H1 (cell line): ENCODE measurements at regions not wholly inside any gene's neighbourhood (a gene's known extent, or its start where the extent isn't known, plus 50 kb on each side); places are given as distances from the start of the nearest gene placed in this dataset.

Experiments used
- CTCF ChIA-PET: fragments of 300-600 bp; sonication (Branson Sonifier 250); formaldehyde crosslinking; loops from one replicate; lab custom pipeline; 2021; ENCODE audit not compliant: partially characterized antibody; lab: Charles Lee
- POLR2A ChIA-PET: fragments of 300-600 bp; sonication (Branson Sonifier 250); formaldehyde crosslinking; loops from one replicate; lab custom pipeline; 2021; ENCODE audit warnings: inconsistent platforms; ENCODE audit not compliant: partially characterized antibody; lab: Charles Lee
- DNase-seq, 2 experiments: peaks; one replicate each; pipeline versions ENCODE4 v3.0.0 to v3.0.0-alpha.2; 2010 to 2022; ENCODE audit warnings: low spot score in 2 of 2, low read depth in 1 of 2, mixed read lengths in 1 of 2
- FAIRE-seq: peaks from 2 replicates; lab custom pipeline; 2011; peaks lifted over from hg19 to GRCh38; lab: Jason Lieb, UNC
- H2AFZ ChIP-seq: 2 replicates; pipeline ENCODE4 v1.8.1; 2012; ENCODE audit warnings: low read length, inconsistent platforms
- H2AK5ac ChIP-seq: 2 replicates; pipeline ENCODE4 v1.6.1; 2013; ENCODE audit warnings: low read depth, low read length
- H2BK120ac ChIP-seq: replicated peaks from 2 replicates; pipeline ENCODE3; 2013; ENCODE audit warnings: low read depth, low read length, inconsistent platforms
- H2BK12ac ChIP-seq: 2 replicates; pipeline ENCODE4 v1.6.1; 2013; ENCODE audit warnings: low read depth, low read length
- H2BK15ac ChIP-seq: 2 replicates; pipeline ENCODE4 v1.6.1; 2013; ENCODE audit warnings: low read length
- H2BK20ac ChIP-seq: 2 replicates; pipeline ENCODE4 v1.6.1; 2013; ENCODE audit warnings: low read length
- H2BK5ac ChIP-seq: 2 replicates; pipeline ENCODE4 v1.6.1; 2013; ENCODE audit warnings: low read depth, low read length
- H3K14ac ChIP-seq: 2 replicates; pipeline ENCODE4 v1.6.1; 2013; ENCODE audit warnings: inconsistent platforms; ENCODE audit not compliant: insufficient read length
- H3K18ac ChIP-seq: 2 replicates; pipeline ENCODE4 v1.6.1; 2013; ENCODE audit warnings: low read length; ENCODE audit errors: extremely low read depth
- H3K23ac ChIP-seq: 2 replicates; pipeline ENCODE4 v1.6.1; 2013; ENCODE audit warnings: inconsistent platforms; ENCODE audit not compliant: insufficient read length
- H3K23me2 ChIP-seq: 2 replicates; pipeline ENCODE4 v1.6.1; 2013; ENCODE audit warnings: low read depth, low read length
- H3K27ac ChIP-seq: 2 replicates; pipeline ENCODE4 v1.6.1; 2011; ENCODE audit warnings: low read depth, low read length, inconsistent platforms
- H3K27me3 ChIP-seq, 4 experiments: replicated peaks in 1 of 4; 1 replicate in 1 of 4; 2 replicates in 3 of 4; pipeline versions ENCODE4 v1.6.1 to v1.8.1; 2011 to 2013; ENCODE audit warnings: low read length in 3 of 4, mild to moderate bottlenecking in 3 of 4, inconsistent platforms in 2 of 4, mixed read lengths in 2 of 4, moderate library complexity in 1 of 4; ENCODE audit not compliant: control insufficient read depth in 3 of 4, insufficient read depth in 3 of 4; ENCODE audit errors: extremely low read depth in 1 of 4
- H3K36me3 ChIP-seq, 4 experiments: 2 replicates each; pipeline versions ENCODE4 v1.6.1 to v1.8.1; 2011 to 2013; ENCODE audit warnings: mild to moderate bottlenecking in 4 of 4, low read length in 3 of 4, moderate library complexity in 2 of 4, control low read depth in 1 of 4, inconsistent platforms in 1 of 4; ENCODE audit not compliant: insufficient read depth in 4 of 4, control insufficient read depth in 2 of 4
- H3K4ac ChIP-seq: replicated peaks from 2 replicates; pipeline ENCODE3; 2013; ENCODE audit warnings: low read length, low read depth, mixed read lengths, inconsistent platforms; ENCODE audit not compliant: insufficient read length
- H3K4me1 ChIP-seq, 4 experiments: replicated peaks in 1 of 4; 1 replicate in 1 of 4; 2 replicates in 3 of 4; pipeline versions ENCODE4 v1.6.1 to v1.8.1; 2011 to 2013; ENCODE audit warnings: low read length in 3 of 4, inconsistent platforms in 2 of 4, mixed read lengths in 1 of 4; ENCODE audit not compliant: insufficient read depth in 4 of 4, control insufficient read depth in 3 of 4
- H3K4me2 ChIP-seq, 2 experiments: 2 replicates each; pipeline versions ENCODE4 v1.6.1 to v1.8.1; 2011 to 2013; ENCODE audit warnings: low read depth in 2 of 2, low read length in 2 of 2, control low read depth in 1 of 2, inconsistent platforms in 1 of 2, mild to moderate bottlenecking in 1 of 2; ENCODE audit not compliant: insufficient read depth in 1 of 2
- H3K4me3 ChIP-seq, 4 experiments: fragments of 200-600, 300-600 bp in 1 of 4; sonication (generic), shearing (Covaris generic), sonication (Bioruptor Twin) in 1 of 4; 2 replicates each; pipeline versions ENCODE4 v1.5.1 to v1.8.1; 2011 to 2016; ENCODE audit warnings: low read length in 4 of 4, low read depth in 3 of 4, control low read depth in 2 of 4, inconsistent platforms in 2 of 4, mild to moderate bottlenecking in 2 of 4, mixed read lengths in 1 of 4, moderate library complexity in 1 of 4; ENCODE audit not compliant: insufficient read depth in 2 of 4; ENCODE audit errors: extremely low read depth in 1 of 4
- H3K56ac ChIP-seq: replicated peaks from 2 replicates; pipeline ENCODE3; 2013; ENCODE audit warnings: low read depth, mild to moderate bottlenecking, mixed read lengths, low read length, inconsistent platforms; ENCODE audit not compliant: insufficient read length
- H3K79me1 ChIP-seq: 2 replicates; pipeline ENCODE4 v1.6.1; 2013; ENCODE audit warnings: low read depth, low read length, control low read depth
- H3K79me2 ChIP-seq, 2 experiments: 2 replicates each; pipeline versions ENCODE4 v1.6.1 to v1.8.1; 2012 to 2013; ENCODE audit warnings: low read length in 2 of 2, mild to moderate bottlenecking in 2 of 2, inconsistent platforms in 1 of 2; ENCODE audit not compliant: insufficient read depth in 2 of 2, control insufficient read depth in 1 of 2
- H3K9ac ChIP-seq, 4 experiments: replicated peaks in 1 of 4; 1 replicate in 1 of 4; 2 replicates in 3 of 4; pipeline versions ENCODE4 v1.6.1 to v1.8.1; 2011 to 2013; ENCODE audit warnings: low read depth in 3 of 4, low read length in 3 of 4, control low read depth in 2 of 4, mild to moderate bottlenecking in 2 of 4, moderate library complexity in 2 of 4, inconsistent platforms in 1 of 4; ENCODE audit errors: extremely low read depth in 1 of 4
- H3K9me3 ChIP-seq, 2 experiments: 2 replicates each; pipeline versions ENCODE4 v1.6.1 to v1.8.1; 2012 to 2013; ENCODE audit warnings: mild to moderate bottlenecking in 2 of 2, moderate library complexity in 2 of 2, control low read depth in 1 of 2, inconsistent platforms in 1 of 2, low read depth in 1 of 2, low read length in 1 of 2, mixed read lengths in 1 of 2; ENCODE audit not compliant: insufficient read depth in 2 of 2
- H4K20me1 ChIP-seq, 2 experiments: replicated peaks in 1 of 2; 2 replicates each; pipeline versions ENCODE3 to v1.8.1; 2011 to 2013; ENCODE audit warnings: inconsistent platforms in 2 of 2, low read length in 2 of 2, mild to moderate bottlenecking in 1 of 2; ENCODE audit not compliant: insufficient read depth in 2 of 2, control insufficient read depth in 1 of 2
- H4K5ac ChIP-seq: 2 replicates; pipeline ENCODE4 v1.6.1; 2013; ENCODE audit warnings: low read length, low read depth, mixed read lengths, inconsistent platforms; ENCODE audit not compliant: insufficient read length
- H4K8ac ChIP-seq: 2 replicates; pipeline ENCODE4 v1.8.0; 2013; ENCODE audit warnings: mild to moderate bottlenecking, moderate library complexity, low read length, inconsistent platforms; ENCODE audit not compliant: insufficient read depth; ENCODE audit errors: extremely low read depth
- H4K91ac ChIP-seq: replicated peaks from 2 replicates; pipeline ENCODE3; 2013; ENCODE audit warnings: low read length, mixed read lengths, inconsistent platforms; ENCODE audit not compliant: insufficient read length
- CHD1 ChIP-seq: IDR thresholded peaks from 2 replicates; pipeline ENCODE4 v1.6.1; 2012; ENCODE audit warnings: low read depth, low read length, improper control_type of control experiment
- CHD2 ChIP-seq: IDR thresholded peaks from 2 replicates; pipeline ENCODE4 v1.6.1; 2012; ENCODE audit warnings: low read length, improper control_type of control experiment
- EGR1 ChIP-seq: IDR thresholded peaks from 2 replicates; pipeline ENCODE4 v1.6.1; 2011; ENCODE audit warnings: low read depth, low read length, borderline replicate concordance
- FOSL1 ChIP-seq: IDR thresholded peaks from 2 replicates; pipeline ENCODE4 v1.6.1; 2011; ENCODE audit warnings: mild to moderate bottlenecking, low read depth, low read length, moderate library complexity; ENCODE audit not compliant: insufficient read depth
- GTF2F1 ChIP-seq: IDR thresholded peaks from 2 replicates; pipeline ENCODE4 v1.6.1; 2012; ENCODE audit warnings: low read depth, low read length, improper control_type of control experiment, borderline replicate concordance
- JUN ChIP-seq: IDR thresholded peaks from 2 replicates; pipeline ENCODE4 v1.6.1; 2011; ENCODE audit warnings: low read depth, mild to moderate bottlenecking, improper control_type of control experiment, low read length
- KDM5A ChIP-seq: fragments of 200-600 bp; IDR thresholded peaks from 2 replicates; pipeline ENCODE4 v1.7.1; 2012; ENCODE audit warnings: mild to moderate bottlenecking, low read length, inconsistent platforms, mixed read lengths
- NRF1 ChIP-seq: IDR thresholded peaks from 2 replicates; pipeline ENCODE4 v1.6.1; 2011; ENCODE audit warnings: mild to moderate bottlenecking, low read depth, low read length, improper control_type of control experiment
- POU5F1 ChIP-seq: IDR thresholded peaks from 2 replicates; pipeline ENCODE4 v1.6.1; 2011; ENCODE audit warnings: low read depth, mild to moderate bottlenecking, low read length, moderate library complexity
- RAD21 ChIP-seq, 2 experiments: IDR thresholded peaks in 1 of 2; conservative IDR thresholded peaks in 1 of 2; 2 replicates each; pipeline ENCODE4 v1.6.1; 2011; ENCODE audit warnings: low read depth in 2 of 2, low read length in 2 of 2, improper control_type of control experiment in 1 of 2, inconsistent platforms in 1 of 2, mild to moderate bottlenecking in 1 of 2, moderate library complexity in 1 of 2
- SAP30 ChIP-seq: fragments of 300-600 bp; sonication (generic); IDR thresholded peaks from 2 replicates; pipeline ENCODE4 v1.7.1; 2012; ENCODE audit warnings: low read length, moderate library complexity, mild to moderate bottlenecking, inconsistent platforms; ENCODE audit not compliant: insufficient read depth, insufficient replicate concordance
- SRF ChIP-seq: IDR thresholded peaks from 2 replicates; pipeline ENCODE4 v1.6.1; 2011; ENCODE audit warnings: mild to moderate bottlenecking, low read depth, low read length, moderate library complexity
- TAF7 ChIP-seq: optimal IDR thresholded peaks from 2 replicates; pipeline ENCODE3; 2011; ENCODE audit warnings: low read depth, mild to moderate bottlenecking, inconsistent platforms, low read length, moderate library complexity, borderline replicate concordance
- WGBS, 2 experiments: shearing (Covaris generic) in 1 of 2; methylation state at CpG; one replicate each; pipeline versions ENCODE4 v1.1.6 to v1.1.7; 2013 to 2015; ENCODE audit warnings: low lambda C conversion rate in 2 of 2, mixed read lengths in 2 of 2, inconsistent platforms in 1 of 2, low coverage in 1 of 2, missing lambda C conversion rate in 1 of 2; ENCODE audit not compliant: insufficient replicate concordance in 2 of 2, insufficient coverage in 1 of 2, insufficient read length in 1 of 2; ENCODE audit errors: extremely low coverage in 1 of 2, missing lambda C conversion rate in 1 of 2; 5-methylcytosine and 5-hydroxymethylcytosine counted together

- H3K9me3 ChIP-seq, result no peaks in the 10 kb centered on the region
- WGBS, 2 experiments, result 74% methylated on average over 5 of the region's 5 CpGs; no CpG with 5 or more reads in 1 of the 2 experiments
- H2BK20ac ChIP-seq, result no peak overlapping the region
- POLR2A ChIA-PET, result no interaction called here
- H3K27me3 ChIP-seq, result no peaks in the 10 kb centered on the region
- no peak overlapping the region for H4K5ac ChIP-seq
- H3K27ac ChIP-seq, result no peak overlapping the region
- no peaks in the 10 kb centered on the region; a peak in 3 of 7 replicates for H3K4me1 ChIP-seq
- H3K79me1 ChIP-seq, result no peaks in the 10 kb centered on the region
- no peak overlapping the region for H3K14ac ChIP-seq
- no peak overlapping the region for H2AK5ac ChIP-seq
- DNase-seq, result no peak
- no peak overlapping the region for H2BK12ac ChIP-seq
- TF ChIP-seq SAP30 (no peak), KDM5A (no peak), CHD2 (no peak), CHD1 (no peak), NRF1 (no peak), FOSL1 (no peak), SRF (no peak), EGR1 (no peak), JUN (no peak), TAF7 (no peak), RAD21 (IDR thresholded peaks at IDR 0.05 in 1 of 2, conservative IDR thresholded peaks at IDR 0.05 in 1 of 2; ENCODE audit: low read depth in 2 of 2, low read length in 2 of 2) (no peak), GTF2F1 (no peak), POU5F1 (no peak)
- TF ChIP-seq, all 59 proteins: peak for 0
- Histone ChIP-seq H4K8ac (no peak overlapping the region), H3K56ac (no peak overlapping the region), H2BK15ac (no peak overlapping the region), H3K18ac (no peak overlapping the region), H3K79me2 (no peaks in the 10 kb centered on the region), H3K9ac (no peak overlapping the region), H2BK5ac (no peak overlapping the region), H3K4ac (no peak overlapping the region), H3K23ac (no peak overlapping the region), H3K23me2 (no peaks in the 10 kb centered on the region), H3K4me2 (no peak overlapping the region), H3K4me3 (no peak overlapping the region), H4K20me1 (no peaks in the 10 kb centered on the region), H2BK120ac (no peak overlapping the region), H3K36me3 (no peaks in the 10 kb centered on the region), H2AFZ (no peak overlapping the region), H4K91ac (no peak overlapping the region)
- CTCF ChIA-PET, result no interaction called here
- no peak for FAIRE-seq
These were observed 264.4 kb downstream of the UQCRFS1 start for GRCh38 chr19:28948566-28948965.
